DOHH2 (cell line): ENCODE measurements at regions not wholly inside any gene's neighbourhood (a gene's known extent, or its start where the extent isn't known, plus 50 kb on each side); places are given as distances from the start of the nearest gene placed in this dataset.

Source experiments
- H3F3A ChIP-seq: fragments of 200-600 bp; sonication (generic), shearing (Covaris generic); 2 replicates; pipeline ENCODE4 v1.6.0; 2016; ENCODE audit warnings: antibody characterized with exemption, mild to moderate bottlenecking; ENCODE audit not compliant: control insufficient read depth, insufficient read depth
- H3K27ac ChIP-seq: fragments of 200-600 bp; sonication (generic); 2 replicates; pipeline ENCODE4 v1.5.1; 2014; ENCODE audit warnings: low read depth, mild to moderate bottlenecking, low read length, moderate library complexity
- H3K27me3 ChIP-seq: fragments of 200-600 bp; sonication (generic); 2 replicates; pipeline ENCODE4 v1.6.1; 2014; ENCODE audit warnings: mild to moderate bottlenecking, low read length, mixed read lengths; ENCODE audit not compliant: control insufficient read depth
- H3K36me3 ChIP-seq: fragments of 200-600 bp; sonication (generic); 2 replicates; pipeline ENCODE4 v1.6.1; 2014; ENCODE audit warnings: mild to moderate bottlenecking, low read length, moderate library complexity, mixed read lengths; ENCODE audit not compliant: control insufficient read depth
- H3K4me1 ChIP-seq: fragments of 200-600 bp; sonication (generic); 2 replicates; pipeline ENCODE4 v1.6.1; 2014; ENCODE audit warnings: mild to moderate bottlenecking, low read length, mixed read lengths; ENCODE audit not compliant: control insufficient read depth
- H3K4me2 ChIP-seq: fragments of 200-600 bp; sonication (generic); 2 replicates; pipeline ENCODE4 v1.6.0; 2014; ENCODE audit warnings: mild to moderate bottlenecking, low read length, moderate library complexity
- H3K4me3 ChIP-seq: fragments of 200-600 bp; sonication (generic); 2 replicates; pipeline ENCODE4 v1.5.1; 2014; ENCODE audit warnings: mild to moderate bottlenecking, low read length, mixed read lengths
- H3K79me2 ChIP-seq: fragments of 200-600 bp; sonication (generic); 2 replicates; pipeline ENCODE4 v1.6.1; 2014; ENCODE audit warnings: mild to moderate bottlenecking, low read length, mixed read lengths; ENCODE audit not compliant: control insufficient read depth
- H3K9me2 ChIP-seq: fragments of 200-600 bp; sonication (generic); replicated peaks from 2 replicates; pipeline ENCODE4 v1.6.1; 2014; ENCODE audit warnings: mild to moderate bottlenecking, low read length, mixed read lengths; ENCODE audit not compliant: control insufficient read depth
- H3K9me3 ChIP-seq: fragments of 200-600 bp; sonication (generic); 2 replicates; pipeline ENCODE4 v1.6.1; 2014; ENCODE audit warnings: antibody characterized with exemption, low read length, mixed read lengths; ENCODE audit not compliant: control insufficient read depth, insufficient read depth
- H4K20me1 ChIP-seq: fragments of 200-600 bp; sonication (generic); 2 replicates; pipeline ENCODE4 v1.6.0; 2014; ENCODE audit warnings: low read depth, mild to moderate bottlenecking, antibody characterized with exemption, low read length, moderate library complexity; ENCODE audit not compliant: control insufficient read depth, insufficient read depth
- EZH2phosphoT487 ChIP-seq: fragments of 200-600 bp; sonication (generic); IDR thresholded peaks from 2 replicates; pipeline ENCODE4 v1.6.1; 2017; ENCODE audit warnings: borderline replicate concordance, mild to moderate bottlenecking, antibody characterized with exemption, low read length, moderate library complexity, mixed read lengths
- TF ChIP-seq, protein P1 (sequence below): fragments of 200-600 bp; sonication (generic); IDR thresholded peaks from one replicate; pipeline ENCODE4 v1.5.1; 2014; ENCODE audit warnings: antibody characterized with exemption, mild to moderate bottlenecking, low read depth, low read length; ENCODE audit not compliant: poor library complexity, severe bottlenecking

DNA sequence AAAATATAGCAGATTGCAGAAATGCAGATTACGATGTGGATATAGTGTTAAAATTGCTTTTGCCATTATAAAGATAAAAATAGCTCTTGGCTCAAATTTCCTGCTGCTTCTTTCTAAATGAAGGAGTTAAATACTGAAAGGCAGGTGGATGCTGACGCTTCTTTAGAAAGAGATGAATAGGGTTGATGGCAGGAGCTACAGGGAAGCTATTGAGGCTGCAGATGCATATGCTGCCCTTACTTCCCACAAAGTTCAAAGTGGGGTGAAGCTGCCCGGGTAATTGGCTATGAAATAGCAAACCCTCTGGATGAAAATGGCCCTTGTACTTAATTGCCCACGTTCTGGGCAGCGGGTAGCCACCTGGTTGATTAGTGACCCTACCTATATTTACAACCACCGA is 379.5 kb downstream of the ZIC3 start:
- no peaks in the 10 kb centered on the region for H3K36me3 ChIP-seq
- no peaks in the 10 kb centered on the region for H3K79me2 ChIP-seq
- no peaks in the 10 kb centered on the region for H4K20me1 ChIP-seq
- H3K27me3 ChIP-seq: no peaks in the 10 kb centered on the region
- TF ChIP-seq, protein P1, sequence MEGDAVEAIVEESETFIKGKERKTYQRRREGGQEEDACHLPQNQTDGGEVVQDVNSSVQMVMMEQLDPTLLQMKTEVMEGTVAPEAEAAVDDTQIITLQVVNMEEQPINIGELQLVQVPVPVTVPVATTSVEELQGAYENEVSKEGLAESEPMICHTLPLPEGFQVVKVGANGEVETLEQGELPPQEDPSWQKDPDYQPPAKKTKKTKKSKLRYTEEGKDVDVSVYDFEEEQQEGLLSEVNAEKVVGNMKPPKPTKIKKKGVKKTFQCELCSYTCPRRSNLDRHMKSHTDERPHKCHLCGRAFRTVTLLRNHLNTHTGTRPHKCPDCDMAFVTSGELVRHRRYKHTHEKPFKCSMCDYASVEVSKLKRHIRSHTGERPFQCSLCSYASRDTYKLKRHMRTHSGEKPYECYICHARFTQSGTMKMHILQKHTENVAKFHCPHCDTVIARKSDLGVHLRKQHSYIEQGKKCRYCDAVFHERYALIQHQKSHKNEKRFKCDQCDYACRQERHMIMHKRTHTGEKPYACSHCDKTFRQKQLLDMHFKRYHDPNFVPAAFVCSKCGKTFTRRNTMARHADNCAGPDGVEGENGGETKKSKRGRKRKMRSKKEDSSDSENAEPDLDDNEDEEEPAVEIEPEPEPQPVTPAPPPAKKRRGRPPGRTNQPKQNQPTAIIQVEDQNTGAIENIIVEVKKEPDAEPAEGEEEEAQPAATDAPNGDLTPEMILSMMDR: no peak
- no peak for TF ChIP-seq EZH2phosphoT487
- H3K4me3 ChIP-seq: no peak overlapping the region
- no peaks in the 10 kb centered on the region for H3K9me2 ChIP-seq
- no peaks in the 10 kb centered on the region for H3F3A ChIP-seq
- H3K27ac ChIP-seq: no peak overlapping the region
- H3K4me1 ChIP-seq: no peaks in the 10 kb centered on the region
- no peaks in the 10 kb centered on the region for H3K9me3 ChIP-seq
- no peak overlapping the region for H3K4me2 ChIP-seq

DNA sequence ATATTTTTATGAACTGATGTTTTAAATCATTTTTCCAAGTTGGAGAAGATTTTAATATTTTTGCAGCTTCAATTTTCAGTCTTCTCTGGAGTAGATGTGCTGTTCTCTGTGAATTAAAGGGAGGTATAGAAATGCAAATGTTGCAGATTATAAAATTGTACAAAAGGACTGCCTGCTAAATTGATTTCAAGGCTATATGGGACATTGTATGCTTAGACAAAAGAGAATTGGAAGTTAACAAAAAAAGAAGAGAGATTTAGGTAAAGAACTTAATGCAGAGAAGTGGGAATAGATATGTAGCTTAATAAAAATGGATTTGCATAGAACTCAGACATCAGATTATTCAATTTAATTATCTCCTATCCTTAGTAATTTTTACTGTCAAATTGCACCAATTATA is 403.3 kb downstream of the ZIC3 start:
- TF ChIP-seq, protein P1: no peak
- TF ChIP-seq EZH2phosphoT487: no peak
- H3K4me2 ChIP-seq: no peak overlapping the region
- no peaks in the 10 kb centered on the region for H3K9me3 ChIP-seq
- H3K27ac ChIP-seq: no peak overlapping the region
- no peaks in the 10 kb centered on the region for H3K27me3 ChIP-seq
- H3K4me3 ChIP-seq: no peak overlapping the region
- no peaks in the 10 kb centered on the region for H3K9me2 ChIP-seq
- no peaks in the 10 kb centered on the region for H3F3A ChIP-seq
- no peaks in the 10 kb centered on the region for H3K79me2 ChIP-seq
- H4K20me1 ChIP-seq: no peaks in the 10 kb centered on the region
- H3K36me3 ChIP-seq: no peaks in the 10 kb centered on the region
- H3K4me1 ChIP-seq: no peaks in the 10 kb centered on the region

DNA sequence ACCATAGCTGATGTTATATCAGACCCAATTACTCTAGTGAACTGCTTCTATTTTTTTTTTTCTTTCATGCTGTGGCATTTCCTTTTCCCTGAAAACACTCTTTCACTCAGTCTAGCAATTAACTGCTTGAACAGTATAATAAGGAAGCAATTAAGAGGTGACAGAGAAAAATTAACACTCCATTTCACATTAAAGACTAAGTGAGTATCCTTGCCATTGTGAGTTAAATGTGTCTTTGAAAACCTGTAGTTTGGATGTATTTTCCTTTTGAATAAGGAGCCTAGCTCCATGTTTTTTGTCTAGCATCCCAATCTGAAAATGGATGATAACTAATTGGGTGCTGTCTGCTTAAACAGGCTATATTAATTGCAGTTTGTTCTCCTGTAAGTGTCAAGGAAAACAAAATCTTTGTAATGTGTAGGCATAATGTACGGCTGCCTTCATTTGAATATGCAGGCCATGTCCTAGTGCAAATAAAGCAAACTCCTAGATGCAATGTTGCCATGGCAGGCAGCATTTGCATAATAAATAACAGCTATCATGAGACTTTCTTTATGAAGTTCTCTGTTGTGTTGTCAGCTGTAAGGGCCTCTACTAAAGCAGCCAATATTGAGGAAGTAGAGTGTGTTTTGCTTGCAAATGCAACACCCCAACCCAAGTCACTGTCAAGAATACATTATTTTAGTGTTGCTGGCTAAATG is 416.7 kb downstream of the ZIC3 start:
- Histone ChIP-seq H3K4me3 (no peak overlapping the region), H3K27me3 (no peaks in the 10 kb centered on the region), H3K36me3 (no peaks in the 10 kb centered on the region), H3K27ac (no peak overlapping the region), H3K79me2 (no peaks in the 10 kb centered on the region), H3K9me3 (no peaks in the 10 kb centered on the region), H4K20me1 (no peaks in the 10 kb centered on the region), H3F3A (no peaks in the 10 kb centered on the region), H3K4me1 (no peaks in the 10 kb centered on the region), H3K4me2 (no peak overlapping the region), H3K9me2 (no peaks in the 10 kb centered on the region)
- TF ChIP-seq, protein P1: no peak
- TF ChIP-seq EZH2phosphoT487: no peak
